HUES48 (cell line): ENCODE measurements at regions not wholly inside any gene's neighbourhood (a gene's known extent, or its start where the extent isn't known, plus 50 kb on each side); places are given as distances from the start of the nearest gene placed in this dataset.

Source experiments
- H3K27ac ChIP-seq: one replicate; pipeline ENCODE4 v1.7.0; 2013; ENCODE audit warnings: low read depth, low read length, inconsistent platforms
- H3K27me3 ChIP-seq: 2 replicates; pipeline ENCODE4 v1.6.1; 2013; ENCODE audit warnings: mild to moderate bottlenecking, low read length; ENCODE audit not compliant: control insufficient read depth, insufficient read depth
- H3K36me3 ChIP-seq: 2 replicates; pipeline ENCODE4 v1.6.1; 2013; ENCODE audit warnings: low read length; ENCODE audit not compliant: control insufficient read depth, insufficient read depth
- H3K4me1 ChIP-seq: 2 replicates; pipeline ENCODE4 v1.6.1; 2013; ENCODE audit warnings: mild to moderate bottlenecking, low read length; ENCODE audit not compliant: control insufficient read depth, insufficient read depth
- H3K4me3 ChIP-seq: 2 replicates; pipeline ENCODE4 v1.5.1; 2013; ENCODE audit warnings: mild to moderate bottlenecking, low read depth, low read length
- H3K9ac ChIP-seq: 2 replicates; pipeline ENCODE4 v1.6.1; 2013; ENCODE audit warnings: mild to moderate bottlenecking, low read depth, low read length, moderate library complexity
- H3K9me3 ChIP-seq: 2 replicates; pipeline ENCODE4 v1.6.1; 2013; ENCODE audit warnings: low read length; ENCODE audit not compliant: control insufficient read depth, insufficient read depth

GRCh38 chr9:30799527-30800101 is 1584.8 kb upstream of the ACO1 start:
- H3K27ac ChIP-seq = no peak overlapping the region
- H3K27me3 ChIP-seq = no peaks in the 10 kb centered on the region
- H3K9me3 ChIP-seq = no peaks in the 10 kb centered on the region
- no peak overlapping the region for H3K9ac ChIP-seq
- no peak overlapping the region for H3K4me3 ChIP-seq
- peaks cover 10% of the 10 kb centered on the region for H3K4me1 ChIP-seq
- no peaks in the 10 kb centered on the region for H3K36me3 ChIP-seq

GRCh38 chr9:30800421-30800820 is 1584.0 kb upstream of the ACO1 start:
- no peaks in the 10 kb centered on the region for H3K9me3 ChIP-seq
- H3K4me3 ChIP-seq = no peak overlapping the region
- H3K9ac ChIP-seq = no peak overlapping the region
- no peaks in the 10 kb centered on the region for H3K27me3 ChIP-seq
- H3K36me3 ChIP-seq = no peaks in the 10 kb centered on the region
- peaks cover 10% of the 10 kb centered on the region for H3K4me1 ChIP-seq
- H3K27ac ChIP-seq = no peak overlapping the region

- peaks cover 11% of the 10 kb centered on the region; the same call in 1 of the 2 replicates for H3K4me1 ChIP-seq
- no peaks in the 10 kb centered on the region for H3K9me3 ChIP-seq
- no peak overlapping the region for H3K27ac ChIP-seq
- no peaks in the 10 kb centered on the region for H3K27me3 ChIP-seq
- H3K4me3 ChIP-seq = no peak overlapping the region
- H3K36me3 ChIP-seq = no peaks in the 10 kb centered on the region
- H3K9ac ChIP-seq = no peak overlapping the region
Observed at GRCh38 chr9:30812821-30813220, 1571.6 kb upstream of the ACO1 start.

GRCh38 chr9:30815585-30815984 is 1568.9 kb upstream of the ACO1 start:
- Histone ChIP-seq H3K4me1 (peaks cover 11% of the 10 kb centered on the region; the same call in 1 of the 2 replicates), H3K36me3 (no peaks in the 10 kb centered on the region), H3K27ac (no peak overlapping the region), H3K9ac (no peak overlapping the region), H3K9me3 (no peaks in the 10 kb centered on the region; the same call in 1 of the 2 replicates), H3K27me3 (no peaks in the 10 kb centered on the region), H3K4me3 (no peak overlapping the region)

GRCh38 chr9:30845136-30845535 is 1539.3 kb upstream of the ACO1 start:
- Histone ChIP-seq H3K4me3 (no peak overlapping the region), H3K4me1 (peaks cover 5% of the 10 kb centered on the region; the same call in 1 of the 2 replicates), H3K27me3 (no peaks in the 10 kb centered on the region), H3K9me3 (no peaks in the 10 kb centered on the region), H3K27ac (no peak overlapping the region), H3K36me3 (no peaks in the 10 kb centered on the region), H3K9ac (no peak overlapping the region)

- H3K4me1 ChIP-seq = peaks cover 5% of the 10 kb centered on the region; the same call in 1 of the 2 replicates
Observed at GRCh38 chr9:30846651-30847050, 1537.8 kb upstream of the ACO1 start.

GRCh38 chr9:30851600-30851999 is 1532.8 kb upstream of the ACO1 start:
- Histone ChIP-seq H3K27ac (no peak overlapping the region), H3K27me3 (no peaks in the 10 kb centered on the region), H3K4me1 (peaks cover 14% of the 10 kb centered on the region), H3K4me3 (no peak overlapping the region), H3K9me3 (peaks cover 10% of the 10 kb centered on the region), H3K36me3 (no peaks in the 10 kb centered on the region), H3K9ac (no peak overlapping the region)

More at GRCh38 chr9:30846651-30847050, 1537.8 kb upstream of the ACO1 start:
- no peak overlapping the region for H3K4me3 ChIP-seq
- no peaks in the 10 kb centered on the region for H3K27me3 ChIP-seq
- H3K36me3 ChIP-seq = no peaks in the 10 kb centered on the region
- H3K9ac ChIP-seq = no peak overlapping the region
- no peak overlapping the region for H3K27ac ChIP-seq
- H3K9me3 ChIP-seq = peaks cover 10% of the 10 kb centered on the region

- Histone ChIP-seq H3K9ac (no peak overlapping the region), H3K9me3 (no peaks in the 10 kb centered on the region), H3K36me3 (no peaks in the 10 kb centered on the region), H3K27me3 (no peaks in the 10 kb centered on the region), H3K27ac (no peak overlapping the region), H3K4me3 (no peak overlapping the region), H3K4me1 (no peaks in the 10 kb centered on the region)
Observed at GRCh38 chr9:30900706-30901105, 1483.7 kb upstream of the ACO1 start.

GRCh38 chr9:30913331-30913730 is 1471.1 kb upstream of the ACO1 start:
- no peak overlapping the region for H3K27ac ChIP-seq
- H3K9me3 ChIP-seq = no peaks in the 10 kb centered on the region
- peaks cover 38% of the 10 kb centered on the region for H3K27me3 ChIP-seq
- no peak overlapping the region for H3K9ac ChIP-seq
- H3K4me1 ChIP-seq = peaks cover 16% of the 10 kb centered on the region
- H3K36me3 ChIP-seq = no peaks in the 10 kb centered on the region
- H3K4me3 ChIP-seq = no peak overlapping the region

GRCh38 chr9:30915451-30915850 is 1469.0 kb upstream of the ACO1 start:
- H3K9ac ChIP-seq = no peak overlapping the region
- H3K4me3 ChIP-seq = no peak overlapping the region
- no peaks in the 10 kb centered on the region for H3K36me3 ChIP-seq
- H3K27me3 ChIP-seq = peaks cover 34% of the 10 kb centered on the region
- peaks cover 16% of the 10 kb centered on the region for H3K4me1 ChIP-seq
- H3K9me3 ChIP-seq = no peaks in the 10 kb centered on the region
- H3K27ac ChIP-seq = no peak overlapping the region

- no peaks in the 10 kb centered on the region for H3K9me3 ChIP-seq
- no peak overlapping the region for H3K27ac ChIP-seq
- no peaks in the 10 kb centered on the region for H3K27me3 ChIP-seq
- H3K4me3 ChIP-seq = no peak overlapping the region
- no peaks in the 10 kb centered on the region for H3K4me1 ChIP-seq
- H3K36me3 ChIP-seq = no peaks in the 10 kb centered on the region
- no peak overlapping the region for H3K9ac ChIP-seq
Observed at GRCh38 chr9:30925126-30925525, 1459.3 kb upstream of the ACO1 start.
